GM12878 (cell line): ENCODE measurements at regions not wholly inside any gene's neighbourhood (a gene's known extent, or its start where the extent isn't known, plus 50 kb on each side); places are given as distances from the start of the nearest gene placed in this dataset.

ENCODE experiments used
- ATAC-seq: fragments of 200-7000 bp; cut with Tn5 transposase; 3 replicates; pipeline ENCODE4 v1.9.1; 2020; ENCODE audit warnings: mild to moderate bottlenecking, moderate library complexity
- BruUV-seq: library from RNA; stranded (reverse); fragments of 400-500 nt; replicated peaks from 2 replicates; lab custom pipeline; 2021; lab: Mats Ljungman, UMichigan
- CTCF ChIA-PET: fragments of 300-600 bp; sonication (Branson Sonifier 250); formaldehyde crosslinking; extraction: SDS; loops from one replicate; lab custom pipeline; 2021; ENCODE audit warnings: inconsistent platforms; lab: Yijun Ruan, JAX
- POLR2A ChIA-PET: fragments of 350-600 bp; formaldehyde crosslinking; extraction: SDS; loops from one replicate; lab custom pipeline; 2021; ENCODE audit warnings: inconsistent platforms; lab: Charles Lee
- RAD21 ChIA-PET: fragments of 300-600 bp; sonication (Branson Sonifier 250); formaldehyde crosslinking; loops from one replicate; lab custom pipeline; 2023; ENCODE audit warnings: antibody characterized with exemption; ENCODE audit not compliant: unreplicated experiment; lab: Charles Lee
- SMC1A ChIA-PET: fragments of 300-600 bp; sonication (Branson Sonifier 250); formaldehyde crosslinking; loops from one replicate; lab custom pipeline; 2023; ENCODE audit not compliant: unreplicated experiment, uncharacterized antibody; lab: Charles Lee
- DNase-seq: peaks from one replicate; pipeline ENCODE4 v3.0.0-alpha.2; 2011; ENCODE audit warnings: low read depth, low spot score
- FAIRE-seq: peaks from 3 replicates; lab custom pipeline; 2011; peaks lifted over from hg19 to GRCh38; lab: Jason Lieb, UNC
- H2AFZ ChIP-seq: 2 replicates; pipeline ENCODE4 v1.6.0; 2011; ENCODE audit warnings: low read depth, low read length, control low read depth; ENCODE audit not compliant: control insufficient read depth
- H3K27ac ChIP-seq: 2 replicates; pipeline ENCODE4 v1.5.1; 2011; ENCODE audit warnings: control low read depth; ENCODE audit not compliant: control insufficient read depth, insufficient read depth
- H3K27me3 ChIP-seq, 2 experiments: replicated peaks in 1 of 2; 2 replicates each; pipeline versions ENCODE4 v1.6.0 to v1.6.1; 2011; ENCODE audit warnings: low read length in 1 of 2; ENCODE audit not compliant: control insufficient read depth in 2 of 2, insufficient read depth in 2 of 2
- H3K36me3 ChIP-seq, 2 experiments: 2 replicates each; pipeline ENCODE4 v1.5.1; 2011; ENCODE audit warnings: low read length in 1 of 2; ENCODE audit not compliant: control insufficient read depth in 2 of 2, insufficient read depth in 2 of 2
- H3K4me1 ChIP-seq: 2 replicates; pipeline ENCODE4 v1.6.1; 2011; ENCODE audit warnings: mild to moderate bottlenecking, low read length, moderate library complexity, mixed read lengths; ENCODE audit not compliant: control insufficient read depth, insufficient read depth
- H3K4me2 ChIP-seq: 2 replicates; pipeline ENCODE4 v1.6.0; 2011; ENCODE audit warnings: control low read depth; ENCODE audit not compliant: control insufficient read depth, insufficient read depth
- H3K4me3 ChIP-seq: fragments of 200-600 bp; sonication (generic); 2 replicates; pipeline ENCODE4 v1.5.1; 2016
- H3K79me2 ChIP-seq: 2 replicates; pipeline ENCODE4 v1.6.0; 2011; ENCODE audit warnings: low read length; ENCODE audit not compliant: control insufficient read depth, insufficient read depth
- H3K9ac ChIP-seq: 2 replicates; pipeline ENCODE4 v1.8.0; 2011; ENCODE audit warnings: low read length, control low read depth, mixed read lengths; ENCODE audit not compliant: control insufficient read depth, insufficient read depth
- H3K9me3 ChIP-seq: replicated peaks from 3 replicates; pipeline ENCODE4 v1.5.1; 2011; ENCODE audit warnings: mild to moderate bottlenecking, low read length; ENCODE audit not compliant: control insufficient read depth, insufficient read depth
- H4K20me1 ChIP-seq: 2 replicates; pipeline ENCODE4 v1.6.0; 2011; ENCODE audit not compliant: control insufficient read depth, insufficient read depth
- ATF7 ChIP-seq: fragments of 450-650 bp; IDR thresholded peaks from 2 replicates; pipeline ENCODE4 v1.6.1; 2016; ENCODE audit warnings: low read depth, mild to moderate bottlenecking
- CHD2 ChIP-seq: IDR thresholded peaks from 2 replicates; pipeline ENCODE4 v1.6.1; 2011; ENCODE audit warnings: low read depth, low read length, improper control_type of control experiment, borderline replicate concordance
- GABPA ChIP-seq: IDR thresholded peaks from 2 replicates; pipeline ENCODE4 v1.6.1; 2014; ENCODE audit warnings: antibody characterized with exemption, low read depth, mild to moderate bottlenecking, inconsistent platforms
- HDAC2 ChIP-seq: fragments of 200-600 bp; sonication (generic); IDR thresholded peaks from 2 replicates; pipeline ENCODE4 v1.6.1; 2017
- HDGF ChIP-seq: fragments of 450-650 bp; IDR thresholded peaks from 2 replicates; pipeline ENCODE4 v1.6.1; 2016; ENCODE audit warnings: antibody characterized with exemption
- JUNB ChIP-seq: IDR thresholded peaks from 2 replicates; pipeline ENCODE4 v1.6.1; 2016; ENCODE audit warnings: antibody characterized with exemption, mild to moderate bottlenecking
- LARP7 ChIP-seq: fragments of 450-650 bp; IDR thresholded peaks from 2 replicates; pipeline ENCODE4 v1.6.1; 2017; ENCODE audit warnings: mild to moderate bottlenecking
- MTA2 ChIP-seq: fragments of 450-650 bp; IDR thresholded peaks from 2 replicates; pipeline ENCODE4 v1.6.1; 2016; ENCODE audit warnings: low read depth, mild to moderate bottlenecking, moderate library complexity
- PKNOX1 ChIP-seq: fragments of 450-650 bp; IDR thresholded peaks from 2 replicates; pipeline ENCODE4 v1.6.1; 2016; ENCODE audit warnings: mild to moderate bottlenecking
- PML ChIP-seq: IDR thresholded peaks from 2 replicates; pipeline ENCODE4 v1.6.1; 2012; ENCODE audit warnings: low read length, inconsistent platforms
- PRDM15 ChIP-seq: fragments of 450-650 bp; formaldehyde crosslinking; IDR thresholded peaks from 2 replicates; pipeline ENCODE4 v1.4.0; 2020; ENCODE audit warnings: mild to moderate bottlenecking, moderate library complexity
- SUZ12 ChIP-seq: fragments of 200-600 bp; sonication (generic); IDR thresholded peaks from one replicate; pipeline ENCODE4 v1.6.1; 2018; ENCODE audit warnings: antibody characterized with exemption, mild to moderate bottlenecking; ENCODE audit not compliant: unreplicated experiment
- TCF7 ChIP-seq: IDR thresholded peaks from 2 replicates; pipeline ENCODE4 v1.6.1; 2014; ENCODE audit warnings: antibody characterized with exemption, borderline replicate concordance
- YY1 ChIP-seq: IDR thresholded peaks from 2 replicates; pipeline ENCODE4 v1.6.1; 2011; ENCODE audit warnings: low read depth, mild to moderate bottlenecking, low read length
- ZNF592 ChIP-seq: fragments of 450-650 bp; IDR thresholded peaks from 2 replicates; pipeline ENCODE4 v1.6.1; 2017; ENCODE audit warnings: mild to moderate bottlenecking, moderate library complexity
- ZZZ3 ChIP-seq: IDR thresholded peaks from 2 replicates; pipeline ENCODE4 v1.6.1; 2011; ENCODE audit warnings: low read depth; ENCODE audit not compliant: control insufficient read depth, insufficient read length
- WGBS: methylation state at CpG from one replicate; pipeline ENCODE4 v1.1.6; 2016; ENCODE audit warnings: low lambda C conversion rate; ENCODE audit not compliant: insufficient replicate concordance, insufficient coverage; ENCODE audit errors: missing lambda C conversion rate; 5-methylcytosine and 5-hydroxymethylcytosine counted together
- in situ Hi-C: fragments of 300-500 bp; cut with MboI; formaldehyde crosslinking; loops from 9 replicates; pipeline ENCODE4 v1.14.3; 2018; ENCODE audit warnings: mixed read lengths
- intact Hi-C: fragments of 100-400 bp; cut with micrococcal nuclease; formaldehyde crosslinking; loops from one replicate; pipeline ENCODE4 v1.14.2; 2022; ENCODE audit not compliant: unreplicated experiment

GRCh38 chr3:6510713-6511112, 350.2 kb upstream of the GRM7 start:
- no peak overlapping the region for H3K4me3 ChIP-seq
- FAIRE-seq (no peak), ATAC-seq (no peak), DNase-seq (no peak)
- in situ Hi-C loops (no loop called here), intact Hi-C loops (no loop called here)
- no peaks in the 10 kb centered on the region for H4K20me1 ChIP-seq
- ChIA-PET SMC1A (interaction anchor here (1.1 kb wide), 1 partner anchor 49 kb away, joined by 3 read pairs; no protein-coding TSS in a partner anchor), RAD21 (no interaction called here), POLR2A (no interaction called here), CTCF (no interaction called here)
- no peak overlapping the region for H3K4me2 ChIP-seq
- no peak overlapping the region for H3K27ac ChIP-seq
- no peaks in the 10 kb centered on the region for H3K79me2 ChIP-seq
- no peaks in the 10 kb centered on the region for H3K27me3 ChIP-seq
- H3K9me3 ChIP-seq: no peaks in the 10 kb centered on the region
- H3K4me1 ChIP-seq: no peaks in the 10 kb centered on the region
- no peaks in the 10 kb centered on the region for H3K36me3 ChIP-seq
- no peak overlapping the region for H2AFZ ChIP-seq
- BruUV-seq: no TSS peak
- no peak overlapping the region for H3K9ac ChIP-seq
- no peak for TF ChIP-seq ATF7
- no peak for TF ChIP-seq PRDM15 (CRISPR knock-in tag)
- no peak for TF ChIP-seq PKNOX1
- no peak for TF ChIP-seq TCF7
- TF ChIP-seq ZNF592: no peak
- TF ChIP-seq CHD2: no peak
- no peak for TF ChIP-seq YY1
- no peak for TF ChIP-seq JUNB
- TF ChIP-seq LARP7: no peak
- no peak for TF ChIP-seq MTA2
- TF ChIP-seq ZZZ3: no peak
- no peak for TF ChIP-seq GABPA
- TF ChIP-seq SUZ12: no peak
- TF ChIP-seq PML: no peak
- no peak for TF ChIP-seq HDGF
- TF ChIP-seq HDAC2: no peak
- WGBS: 46% methylated on average over 1 of the region's 1 CpG
